Keratinocyte (primary cell): ENCODE measurements at regions not wholly inside any gene's neighbourhood (a gene's known extent, or its start where the extent isn't known, plus 50 kb on each side); places are given as distances from the start of the nearest gene placed in this dataset.

Experiments
- EZH2 ChIP-seq: IDR thresholded peaks from one replicate; pipeline ENCODE4 v1.6.1; 2012; ENCODE audit warnings: inconsistent platforms, mild to moderate bottlenecking, low read length, moderate library complexity
- TF ChIP-seq, protein P1 (sequence below), 3 experiments: IDR thresholded peaks in 1 of 3; conservative IDR thresholded peaks in 1 of 3; optimal IDR thresholded peaks in 1 of 3; 2 replicates in 2 of 3; 3 replicates in 1 of 3; pipeline versions ENCODE3 to v1.5.1; 2011; ENCODE audit warnings: low read length in 3 of 3, mild to moderate bottlenecking in 3 of 3, moderate library complexity in 2 of 3, control low read depth in 1 of 3, inconsistent platforms in 1 of 3; ENCODE audit not compliant: insufficient read depth in 2 of 3; ENCODE audit errors: extremely low read depth in 1 of 3

- TF ChIP-seq, protein P1, sequence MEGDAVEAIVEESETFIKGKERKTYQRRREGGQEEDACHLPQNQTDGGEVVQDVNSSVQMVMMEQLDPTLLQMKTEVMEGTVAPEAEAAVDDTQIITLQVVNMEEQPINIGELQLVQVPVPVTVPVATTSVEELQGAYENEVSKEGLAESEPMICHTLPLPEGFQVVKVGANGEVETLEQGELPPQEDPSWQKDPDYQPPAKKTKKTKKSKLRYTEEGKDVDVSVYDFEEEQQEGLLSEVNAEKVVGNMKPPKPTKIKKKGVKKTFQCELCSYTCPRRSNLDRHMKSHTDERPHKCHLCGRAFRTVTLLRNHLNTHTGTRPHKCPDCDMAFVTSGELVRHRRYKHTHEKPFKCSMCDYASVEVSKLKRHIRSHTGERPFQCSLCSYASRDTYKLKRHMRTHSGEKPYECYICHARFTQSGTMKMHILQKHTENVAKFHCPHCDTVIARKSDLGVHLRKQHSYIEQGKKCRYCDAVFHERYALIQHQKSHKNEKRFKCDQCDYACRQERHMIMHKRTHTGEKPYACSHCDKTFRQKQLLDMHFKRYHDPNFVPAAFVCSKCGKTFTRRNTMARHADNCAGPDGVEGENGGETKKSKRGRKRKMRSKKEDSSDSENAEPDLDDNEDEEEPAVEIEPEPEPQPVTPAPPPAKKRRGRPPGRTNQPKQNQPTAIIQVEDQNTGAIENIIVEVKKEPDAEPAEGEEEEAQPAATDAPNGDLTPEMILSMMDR (optimal IDR thresholded peaks at IDR 0.05 in 1 of 3, IDR thresholded peaks at IDR 0.05 in 1 of 3, conservative IDR thresholded peaks at IDR 0.05 in 1 of 3; ENCODE audit: extremely low read depth in 1 of 3, insufficient read depth in 2 of 3, low read length in 3 of 3): no peak
- TF ChIP-seq EZH2: no peak
Observed at GRCh38 chr7:156511426-156511825, 129.1 kb upstream of the RNF32 start.
